HG03196 (cell line): ENCODE measurements at regions not wholly inside any gene's neighbourhood (a gene's known extent, or its start where the extent isn't known, plus 50 kb on each side); places are given as distances from the start of the nearest gene placed in this dataset.

Experiments
- ATAC-seq: cut with Tn5 transposase; IDR thresholded peaks from one replicate; pipeline ENCODE4 v1.9.1; 2021; ENCODE audit not compliant: unreplicated experiment

DNA sequence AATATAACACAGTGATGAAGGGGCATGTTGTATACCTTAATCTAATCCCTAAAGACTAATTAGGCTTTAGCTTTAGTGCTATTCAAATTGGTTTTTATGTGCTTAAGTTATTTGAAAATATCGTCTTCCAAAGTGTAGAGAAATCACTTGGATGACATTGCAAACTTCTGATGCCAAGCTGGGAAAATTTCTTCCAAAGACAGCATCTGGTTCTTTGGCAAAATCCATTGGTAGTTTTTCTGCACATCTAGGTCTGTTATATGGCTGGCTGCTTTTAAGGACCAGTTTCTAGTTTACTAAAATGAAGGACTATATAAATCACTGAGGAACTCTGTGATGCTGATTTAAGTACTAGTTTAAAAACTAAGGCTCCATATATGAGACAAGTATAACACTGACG, 2362.3 kb downstream of the PCDH9 start:
- no peak for ATAC-seq

DNA sequence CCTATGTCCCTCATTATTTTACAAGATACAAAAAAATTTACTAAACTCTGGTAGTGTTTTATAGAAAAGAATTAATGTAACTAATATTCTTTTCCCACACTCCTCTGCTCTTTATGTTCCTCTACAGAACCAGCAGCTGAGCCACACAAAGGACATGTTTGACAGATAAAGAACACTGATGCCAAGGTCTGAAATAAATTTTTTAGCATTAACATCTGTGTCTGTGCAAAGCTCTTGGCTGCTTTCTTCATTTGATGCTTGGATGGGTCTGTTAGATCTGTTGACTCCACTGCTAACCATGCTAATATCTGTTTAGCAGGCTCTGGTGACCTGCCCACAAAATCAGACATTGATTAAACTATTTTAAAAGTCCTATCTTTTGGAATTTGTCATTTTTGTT, 2363.8 kb downstream of the PCDH9 start:
- no peak for ATAC-seq

DNA sequence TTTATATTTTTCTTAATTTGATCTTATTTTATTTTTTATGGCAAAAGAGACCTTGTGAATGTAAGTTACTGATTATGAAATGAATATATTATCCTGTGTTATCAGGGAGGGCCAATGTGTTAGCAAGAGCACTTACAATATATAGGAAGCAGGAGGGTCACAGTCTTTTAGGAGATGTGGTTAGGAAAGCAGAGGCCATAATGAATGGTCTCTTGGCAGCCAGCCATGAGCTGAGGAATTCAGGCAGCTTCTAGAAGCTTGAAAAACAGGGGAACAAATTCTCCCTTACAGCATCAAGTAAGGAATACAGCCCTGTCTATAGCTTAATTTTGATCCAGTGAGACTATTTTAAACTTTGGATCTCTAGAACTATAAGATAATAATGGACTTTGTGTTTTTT, 2374.6 kb downstream of the PCDH9 start:
- no peak for ATAC-seq

DNA sequence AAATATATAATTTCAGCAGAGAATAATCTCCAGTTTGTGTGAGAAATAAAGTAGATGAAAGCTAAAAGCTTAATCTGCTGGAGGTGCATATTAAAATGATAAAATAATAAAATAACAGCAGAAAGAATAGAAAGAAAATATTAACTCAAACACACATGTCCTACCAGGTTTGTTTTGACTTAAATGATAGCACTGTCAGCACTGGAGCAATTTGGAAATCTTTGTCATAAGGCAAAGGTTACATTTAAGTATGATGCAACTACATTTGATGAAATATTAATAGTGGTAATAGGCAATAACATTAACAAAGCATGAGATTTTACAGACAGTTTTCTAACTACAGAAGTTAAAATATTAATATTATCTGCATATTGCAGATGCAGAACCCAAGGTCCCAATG, 2380.1 kb downstream of the PCDH9 start:
- no peak for ATAC-seq

DNA sequence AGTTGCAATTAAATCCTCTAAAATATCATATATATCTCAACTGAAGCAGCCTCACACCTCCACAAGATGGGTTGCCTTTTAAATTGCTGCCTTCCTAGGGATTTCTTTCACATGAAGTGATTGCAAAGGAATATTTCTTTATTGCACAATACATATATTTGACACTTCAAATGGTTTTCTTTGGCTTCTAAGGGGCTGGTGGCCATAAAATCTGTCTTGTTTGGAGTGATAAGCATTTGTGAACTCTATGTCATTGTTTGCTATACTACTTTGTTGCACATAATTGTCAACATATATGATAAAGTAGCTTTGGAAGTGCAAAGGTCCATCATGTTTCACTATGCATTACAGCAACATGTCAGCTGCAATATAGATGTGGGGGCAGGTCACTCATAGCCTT, 2380.9 kb downstream of the PCDH9 start:
- no peak for ATAC-seq

DNA sequence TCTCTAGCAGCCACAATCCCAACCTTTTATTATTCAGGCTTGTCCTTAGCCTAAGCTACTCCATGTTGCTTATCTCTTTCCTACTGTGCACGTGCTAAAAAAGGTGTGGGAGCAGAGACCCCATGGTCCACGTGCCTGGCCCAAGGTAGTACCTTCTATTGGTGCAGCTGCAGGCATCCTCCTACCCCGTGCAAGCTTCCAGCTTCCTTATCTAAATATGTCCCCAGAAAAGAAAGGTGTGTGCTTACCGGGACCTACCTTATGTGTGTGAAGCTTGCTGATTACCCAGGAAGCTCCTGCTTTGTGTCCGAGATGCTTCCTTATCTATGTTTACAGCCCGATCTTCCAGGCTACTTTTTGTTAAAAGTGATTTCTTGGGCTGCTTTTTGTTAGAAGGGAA, 2382.4 kb downstream of the PCDH9 start:
- ATAC-seq = no peak

DNA sequence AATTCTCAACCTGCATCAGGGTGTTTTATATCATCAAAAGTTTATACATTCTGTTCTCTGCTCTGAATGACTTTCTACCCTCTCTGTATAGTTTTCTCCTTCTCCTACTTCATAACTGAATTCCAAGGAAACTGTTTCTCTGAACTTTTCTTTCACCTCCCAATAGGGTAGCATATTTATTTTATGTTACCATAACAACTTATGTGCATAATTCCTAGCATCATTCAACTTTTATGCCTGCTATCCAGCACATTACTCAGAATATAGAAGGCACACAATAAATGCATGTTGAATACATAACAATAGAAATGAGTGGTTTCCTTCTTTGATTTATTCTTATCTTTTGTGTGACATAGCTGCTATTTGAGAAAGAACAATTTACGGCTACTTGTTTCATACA, 2385.0 kb downstream of the PCDH9 start:
- ATAC-seq = no peak

DNA sequence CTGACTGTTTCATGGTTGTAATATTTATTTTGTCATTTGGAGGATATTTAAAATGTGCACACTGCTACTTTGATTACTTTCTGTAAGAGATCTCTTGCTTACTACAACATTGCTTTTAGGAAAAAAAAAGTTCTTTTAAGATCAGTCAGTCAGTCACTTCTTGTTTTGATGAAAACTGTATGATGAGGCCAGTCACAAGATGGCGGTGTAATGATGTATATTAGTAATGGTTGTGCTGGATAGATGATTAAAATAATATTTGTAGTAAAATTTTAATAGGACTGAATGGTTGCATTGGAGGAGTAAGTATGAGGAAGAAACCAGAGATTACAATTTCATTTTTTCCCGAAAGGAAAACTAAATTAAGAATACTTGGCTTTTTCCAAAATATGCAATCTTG, 2411.1 kb downstream of the PCDH9 start:
- ATAC-seq = no peak

DNA sequence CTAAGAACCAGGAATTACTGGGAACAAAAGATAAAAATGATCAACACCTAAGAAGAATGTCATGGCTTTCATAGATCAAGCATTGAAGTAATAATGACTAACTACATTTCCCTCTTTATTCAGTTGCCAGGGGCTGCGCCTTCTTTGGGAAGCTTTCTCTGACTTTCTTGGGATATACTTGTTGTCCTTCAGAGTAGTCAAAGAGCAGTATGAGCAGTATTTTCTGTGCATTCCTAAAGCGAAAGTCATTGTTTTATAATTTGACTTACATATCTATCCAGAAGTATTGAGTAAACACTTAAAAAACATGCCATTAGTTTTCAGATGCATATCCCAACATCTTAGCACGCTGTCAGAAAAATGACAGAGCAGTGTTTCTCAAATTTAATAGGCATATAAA, 2412.4 kb downstream of the PCDH9 start:
- ATAC-seq = no peak

DNA sequence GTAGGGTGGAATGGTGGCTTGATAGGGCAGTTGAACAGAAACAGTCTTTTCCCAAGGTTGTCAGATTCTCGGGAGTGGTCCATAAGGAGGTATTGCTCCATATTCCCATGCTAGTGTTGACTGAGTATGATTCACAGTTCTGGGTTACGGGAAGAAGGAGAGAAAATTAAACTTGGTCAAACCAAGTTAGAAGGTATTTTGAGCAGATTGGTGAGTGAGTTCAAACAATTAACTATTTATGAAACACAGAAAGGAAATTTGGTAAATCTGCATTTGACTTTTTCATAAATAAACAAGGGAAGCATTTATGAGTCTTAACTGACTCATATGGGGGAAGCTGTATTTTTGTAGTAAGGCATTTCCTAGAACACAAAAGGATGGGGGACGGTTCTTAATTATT, 2419.4 kb downstream of the PCDH9 start:
- ATAC-seq = no peak

DNA sequence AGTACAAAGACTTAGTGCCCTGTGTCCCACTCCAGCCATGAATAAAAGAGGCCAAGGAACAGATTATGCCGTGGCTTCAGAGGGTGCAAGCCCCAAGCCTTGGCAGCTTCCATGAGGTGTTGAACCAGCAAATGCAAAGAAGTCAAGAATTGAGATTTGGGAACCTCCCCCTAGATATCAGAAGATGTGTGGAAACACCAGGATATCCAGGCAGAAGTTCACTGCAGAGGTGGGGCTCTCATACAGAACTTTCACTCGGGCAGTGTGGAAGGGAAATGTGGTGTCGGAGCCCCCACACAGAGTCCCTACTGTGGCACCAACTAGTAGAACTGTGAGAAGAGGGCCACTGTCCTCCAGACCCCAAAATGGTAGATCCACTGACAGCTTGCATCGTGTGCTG, 2421.4 kb downstream of the PCDH9 start:
- no peak for ATAC-seq

DNA sequence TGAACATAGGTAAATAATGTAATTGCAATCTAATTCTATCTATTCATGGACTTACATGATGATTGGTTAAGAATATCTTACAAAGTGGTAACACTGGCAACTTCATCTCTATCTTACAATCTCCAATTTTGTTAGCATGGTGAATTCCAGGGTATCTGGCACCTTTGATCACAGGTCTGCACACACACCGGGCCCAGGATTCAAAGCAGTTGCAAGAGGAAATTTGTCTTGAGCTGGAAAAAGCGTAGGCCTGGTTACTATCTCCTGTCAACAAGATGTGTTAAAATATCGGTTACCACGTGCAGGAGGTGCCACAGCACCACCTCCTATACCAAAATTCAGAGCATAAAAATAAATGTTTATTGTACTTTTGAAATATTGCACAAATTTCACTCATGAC, 2428.4 kb downstream of the PCDH9 start:
- no peak for ATAC-seq

DNA sequence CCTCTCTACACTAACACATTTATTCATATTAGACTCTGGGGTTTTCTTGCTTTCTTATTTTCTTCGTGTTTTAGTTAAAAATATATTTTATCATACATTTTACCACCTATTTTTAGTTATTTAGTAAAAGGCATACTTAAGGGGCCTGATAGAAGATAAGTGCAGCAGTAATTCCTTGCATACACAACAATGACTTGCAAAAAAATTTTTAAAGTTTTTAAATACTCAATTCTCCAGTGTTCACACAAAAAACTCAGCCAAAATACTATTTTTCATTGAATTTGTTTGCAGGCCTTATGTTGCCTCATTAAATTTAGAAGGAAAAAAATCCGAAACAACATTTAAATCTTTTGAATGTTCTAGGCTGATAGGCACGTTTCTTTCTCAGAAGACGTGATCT, 2431.7 kb downstream of the PCDH9 start:
- no peak for ATAC-seq

DNA sequence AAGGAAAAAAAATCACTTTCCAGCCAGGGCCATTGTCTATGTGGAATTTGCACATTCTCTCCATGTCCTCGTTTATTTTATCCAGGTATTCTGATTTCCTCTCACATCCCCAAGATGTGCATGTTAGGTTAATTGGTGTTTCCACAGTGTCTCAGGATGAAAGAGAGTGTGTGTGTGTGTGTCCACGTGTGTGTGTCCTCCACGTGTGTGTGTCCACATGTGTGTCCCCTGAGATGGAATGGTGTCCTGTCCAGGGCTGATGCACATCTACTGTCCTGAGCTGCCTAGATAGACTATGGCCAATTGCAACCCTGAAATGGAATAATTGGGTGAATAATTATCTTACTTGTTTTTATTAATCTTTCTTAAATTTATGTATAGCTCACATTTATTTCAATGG, 2436.5 kb downstream of the PCDH9 start:
- ATAC-seq = no peak

DNA sequence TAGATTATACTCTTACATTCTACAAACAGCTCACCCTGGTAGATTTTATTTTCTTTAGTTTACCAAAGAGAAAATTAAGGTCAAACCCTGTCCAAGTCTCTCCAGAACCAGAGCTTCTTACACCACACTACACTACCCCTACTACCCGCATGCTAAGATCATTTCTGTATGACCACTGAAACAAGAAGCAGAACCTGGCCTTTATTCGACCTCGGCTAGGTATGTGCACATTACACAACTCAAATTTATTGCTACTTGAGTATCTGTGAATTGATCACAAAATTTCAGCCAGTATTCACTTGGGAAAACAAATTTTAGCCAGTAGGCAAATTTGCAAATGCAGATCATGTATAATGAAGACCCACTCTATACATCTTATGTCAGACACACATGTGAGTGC, 2437.0 kb downstream of the PCDH9 start:
- no peak for ATAC-seq

DNA sequence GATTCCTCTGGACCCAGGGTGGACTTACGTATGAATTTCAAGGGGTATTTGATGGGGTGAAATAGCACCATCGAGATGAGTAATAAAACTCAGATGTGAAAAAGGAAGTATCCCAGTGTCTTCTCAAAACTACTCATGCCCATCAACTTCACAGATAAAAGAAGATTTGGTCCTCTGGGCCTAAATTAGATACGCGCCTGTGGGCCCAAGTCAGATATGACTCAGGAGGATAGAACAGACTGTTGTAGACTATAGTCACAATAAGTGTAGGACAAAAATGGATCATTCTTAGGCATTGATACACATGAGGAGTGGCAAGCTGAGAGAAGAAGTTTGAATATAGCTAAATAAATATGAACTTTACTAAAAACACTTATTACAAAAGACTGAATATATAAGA, 2438.8 kb downstream of the PCDH9 start:
- ATAC-seq = no peak

DNA sequence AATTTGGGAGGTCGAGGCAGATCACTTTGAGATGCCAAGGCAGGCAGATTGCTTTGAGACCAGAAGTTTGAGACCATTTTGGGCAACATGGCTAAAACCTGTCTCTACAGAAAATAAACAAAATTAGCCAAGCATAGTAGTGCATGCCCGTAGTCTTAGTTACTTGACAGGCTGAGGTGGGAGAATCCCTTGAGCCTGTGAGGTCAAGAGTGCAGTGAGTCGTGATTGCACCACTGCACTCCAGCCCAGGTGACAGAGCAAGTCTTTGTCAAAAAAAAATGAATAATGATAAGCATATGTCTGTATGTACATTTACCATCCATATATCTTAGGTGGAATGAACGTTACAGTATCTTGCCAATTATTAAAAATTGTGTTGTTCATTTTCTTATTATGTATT, 2447.7 kb downstream of the PCDH9 start:
- ATAC-seq = no peak

DNA sequence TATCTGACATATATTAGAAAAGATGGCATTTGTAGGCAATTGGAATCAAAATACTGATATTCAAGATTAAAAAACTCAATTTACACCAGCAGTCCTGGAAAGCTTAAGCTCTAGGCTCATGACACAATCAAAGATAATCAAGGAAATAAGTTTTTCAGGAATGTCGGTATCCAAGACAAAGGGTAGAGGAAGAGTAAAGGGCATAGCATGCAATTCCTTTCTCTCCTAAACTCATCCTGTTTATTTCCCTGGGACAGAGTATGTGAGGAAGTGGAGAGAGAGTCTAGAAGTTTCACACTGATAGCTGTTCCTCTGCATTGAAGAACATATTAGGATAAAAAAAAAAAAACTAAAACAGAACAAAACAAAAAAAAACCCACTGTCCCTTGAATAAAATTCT, 2452.1 kb downstream of the PCDH9 start:
- ATAC-seq = no peak

DNA sequence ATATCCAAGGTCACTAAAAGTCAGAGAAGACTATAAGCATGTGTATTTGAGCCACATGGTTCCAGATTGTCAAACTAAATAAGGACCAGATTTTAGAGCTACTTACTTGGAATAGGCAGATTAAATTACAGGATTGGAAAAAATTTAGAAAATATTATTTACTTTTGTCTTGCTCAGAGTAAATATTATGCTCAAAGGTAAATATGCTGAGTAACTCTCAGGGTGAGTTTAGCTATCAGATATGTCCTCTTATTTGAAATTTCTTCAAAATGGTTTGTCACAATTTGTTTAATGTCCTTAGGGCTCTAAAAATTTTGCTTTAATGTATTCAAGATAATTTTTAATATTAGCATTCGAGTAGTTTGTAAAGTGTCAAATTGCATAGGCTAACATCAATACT, 2455.2 kb downstream of the PCDH9 start:
- ATAC-seq = no peak

DNA sequence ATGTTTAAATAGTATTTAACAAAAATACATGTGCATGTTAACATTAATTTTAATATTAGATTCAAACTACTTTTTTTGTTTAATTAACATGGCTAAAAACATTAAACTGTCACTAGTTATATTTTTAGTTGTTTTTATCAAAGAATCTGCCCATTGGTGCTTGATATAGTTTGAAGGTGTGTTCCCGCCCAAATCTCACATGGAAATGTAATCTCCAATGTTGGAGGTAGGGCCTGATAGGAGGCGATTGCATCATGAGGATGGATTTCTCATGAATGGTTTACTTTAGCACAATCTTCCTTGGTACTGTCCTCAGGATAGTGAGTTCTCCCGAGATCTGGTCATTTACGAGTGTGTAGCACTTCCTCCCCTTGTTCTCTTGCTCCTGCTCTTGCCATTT, 2459.4 kb downstream of the PCDH9 start:
- ATAC-seq = no peak

DNA sequence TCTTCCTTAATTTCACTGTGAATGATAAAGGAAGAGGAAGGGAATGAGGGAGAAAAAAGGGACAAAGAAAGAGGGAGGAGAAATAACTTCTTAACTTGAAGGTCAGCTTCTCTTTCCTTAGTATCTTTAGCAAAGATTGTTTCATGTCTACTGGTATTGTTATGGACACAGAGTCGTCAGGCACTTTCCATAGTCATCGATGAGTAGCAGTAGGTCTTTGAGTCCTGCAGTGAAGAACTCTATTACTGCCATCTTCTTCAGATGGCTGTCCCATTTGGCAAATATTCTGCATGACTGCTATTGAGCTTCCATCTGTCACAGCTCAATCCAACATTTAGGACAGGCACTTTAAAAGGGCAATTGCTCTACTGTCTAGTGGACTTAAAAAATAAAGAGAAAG, 2463.1 kb downstream of the PCDH9 start:
- no peak for ATAC-seq

DNA sequence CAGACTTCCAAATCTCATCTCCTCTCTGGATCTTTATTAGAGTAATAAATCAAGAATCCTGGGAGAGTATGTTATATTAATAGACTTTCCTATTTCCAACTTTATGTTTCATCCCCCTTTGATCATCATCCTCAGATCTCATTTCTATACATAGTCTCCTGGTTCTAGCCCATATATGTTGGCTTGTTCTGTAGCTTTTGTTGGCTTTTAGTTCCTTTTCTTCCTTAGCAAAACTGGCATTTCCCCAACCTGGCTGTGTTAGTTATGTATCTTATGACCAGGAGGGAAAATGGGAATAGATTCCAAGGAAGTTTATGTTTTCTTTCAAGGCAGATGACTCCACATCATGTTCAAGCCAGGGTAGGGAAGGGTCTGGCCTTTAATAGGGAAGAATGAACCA, 2464.5 kb downstream of the PCDH9 start:
- ATAC-seq = no peak

DNA sequence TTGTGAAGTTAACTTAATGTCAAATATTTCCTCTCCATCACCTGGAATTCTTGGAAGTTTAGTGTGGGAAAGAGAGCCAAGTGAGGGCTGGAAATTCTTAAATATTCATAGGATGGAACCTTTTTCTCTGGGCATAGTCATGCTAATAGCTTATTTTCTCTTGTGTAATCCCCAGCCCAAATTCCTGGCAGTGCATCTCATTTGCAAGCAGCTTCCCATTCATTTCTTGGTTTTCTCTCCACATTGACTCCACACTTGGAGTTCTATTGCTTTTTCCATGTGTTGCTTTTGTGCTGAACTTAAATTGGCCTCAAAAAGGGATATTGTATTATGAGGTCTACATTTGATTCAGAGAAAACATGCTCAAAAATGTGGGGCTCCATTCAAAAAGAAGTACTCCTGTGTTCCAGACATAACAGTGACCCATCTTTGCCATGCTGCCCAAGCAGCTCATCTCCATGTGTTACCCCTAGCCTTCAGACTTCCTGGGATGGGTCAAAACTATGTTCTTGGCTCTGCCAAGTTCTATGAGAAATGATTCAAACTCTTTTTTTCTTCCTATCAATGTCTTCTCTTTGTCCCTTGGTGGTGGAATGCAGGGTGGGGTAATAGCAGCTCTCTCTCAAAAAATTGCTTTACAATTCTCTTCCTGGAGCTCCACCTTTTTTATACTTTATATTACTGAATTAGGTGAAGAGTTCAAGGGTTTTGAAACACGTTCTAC, 2471.5 kb downstream of the PCDH9 start:
- no peak for ATAC-seq

DNA sequence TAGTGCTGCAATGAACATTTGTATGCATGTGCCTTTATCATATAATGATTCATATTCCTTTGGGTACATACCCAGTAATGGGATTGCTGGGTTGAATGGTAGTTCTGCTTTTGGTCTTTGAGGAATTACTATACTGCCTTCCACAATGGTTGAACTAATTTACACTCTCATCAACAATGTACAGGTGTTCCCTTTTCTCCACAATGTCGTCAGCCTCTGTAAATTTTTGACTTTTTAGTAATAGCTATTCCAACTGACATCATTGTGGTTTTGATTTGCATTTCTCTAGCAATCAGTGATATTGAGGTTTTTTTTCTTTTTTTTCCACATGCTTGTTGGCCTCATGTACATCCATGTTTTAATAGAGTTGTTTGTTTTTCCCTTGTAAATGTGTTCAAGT, 2473.5 kb downstream of the PCDH9 start:
- ATAC-seq = no peak
